Fibroblast of pulmonary artery (primary cell): ENCODE measurements at regions not wholly inside any gene's neighbourhood (a gene's known extent, or its start where the extent isn't known, plus 50 kb on each side); places are given as distances from the start of the nearest gene placed in this dataset.
"Not testable (repeated sequence)": the region's sequence is repeated elsewhere in the genome, so short reads cannot be mapped to it uniquely, and the experiment has no call there.

Experiments
- DNase-seq: peaks from one replicate; pipeline ENCODE4 v3.0.0-alpha.2; 2010; ENCODE audit warnings: low read depth
- H3K4me3 ChIP-seq: replicated peaks from 2 replicates; pipeline ENCODE4 v1.5.1; 2011; ENCODE audit warnings: low read depth, mild to moderate bottlenecking, control low read depth, low read length, moderate library complexity
- CTCF ChIP-seq: IDR thresholded peaks from 2 replicates; pipeline ENCODE4 v1.5.1; 2011; ENCODE audit warnings: mild to moderate bottlenecking, control low read depth, low read length, inconsistent platforms; ENCODE audit errors: missing control alignments

- no peak overlapping the region for H3K4me3 ChIP-seq
- TF ChIP-seq CTCF, result no peak
- no peak for DNase-seq
Measured at GRCh38 chrY:12212394-12212793, 488.6 kb upstream of the USP9Y start.

- TF ChIP-seq CTCF, result no peak
Measured at GRCh38 chrY:12215564-12216022, 485.4 kb upstream of the USP9Y start.

GRCh38 chrY:12230921-12231320 lies 470.1 kb upstream of the USP9Y start:
- no peak overlapping the region for H3K4me3 ChIP-seq
- DNase-seq, result no peak
- no peak for TF ChIP-seq CTCF

More at GRCh38 chrY:12215564-12216022, 485.4 kb upstream of the USP9Y start:
- DNase-seq, result no peak
- H3K4me3 ChIP-seq, result no peak overlapping the region

GRCh38 chrY:12236399-12236798 lies 464.6 kb upstream of the USP9Y start:
- no peak for TF ChIP-seq CTCF
- no peak for DNase-seq
- no peak overlapping the region for H3K4me3 ChIP-seq

- not testable (repeated sequence) for H3K4me3 ChIP-seq, DNase-seq
Measured at GRCh38 chrY:12240326-12240725, 460.7 kb upstream of the USP9Y start.

GRCh38 chrY:12244146-12244545 lies 456.9 kb upstream of the USP9Y start:
- TF ChIP-seq CTCF, result no peak
- H3K4me3 ChIP-seq, result no peak overlapping the region
- no peak for DNase-seq

- no peak for DNase-seq
- H3K4me3 ChIP-seq, result no peak overlapping the region
- TF ChIP-seq CTCF, result no peak
Measured at GRCh38 chrY:12253756-12254155, 447.3 kb upstream of the USP9Y start.
